Kidney capillary endothelial cell (primary cell): ENCODE measurements at regions not wholly inside any gene's neighbourhood (a gene's known extent, or its start where the extent isn't known, plus 50 kb on each side); places are given as distances from the start of the nearest gene placed in this dataset.
"Not testable (repeated sequence)": the region's sequence is repeated elsewhere in the genome, so short reads cannot be mapped to it uniquely, and the experiment has no call there.

ENCODE experiments used
- DNase-seq: peaks from one replicate; pipeline ENCODE4 v3.0.0-alpha.2; 2018; ENCODE audit warnings: low spot score

DNA sequence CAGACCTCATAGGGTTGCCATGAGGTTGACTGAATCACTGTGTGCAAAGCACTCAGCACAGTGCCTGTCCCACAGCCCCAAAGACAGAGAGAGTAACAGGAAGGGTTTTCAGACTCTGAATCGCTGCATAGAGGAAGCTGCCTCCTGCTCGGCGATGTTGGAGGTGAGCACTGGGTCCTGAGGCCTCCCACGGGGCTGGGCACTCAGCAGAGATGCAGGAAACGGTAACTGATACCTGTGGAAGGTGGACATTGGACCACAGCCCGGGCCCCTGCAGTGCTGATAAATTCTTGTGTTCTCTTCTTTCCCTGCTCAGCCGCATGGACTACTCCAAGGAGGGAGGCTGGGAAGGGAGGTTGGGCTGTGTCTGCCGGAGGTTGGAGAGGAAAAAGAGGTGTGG, 389.7 kb downstream of the PTPRU start:
- DNase-seq: no peak

DNA sequence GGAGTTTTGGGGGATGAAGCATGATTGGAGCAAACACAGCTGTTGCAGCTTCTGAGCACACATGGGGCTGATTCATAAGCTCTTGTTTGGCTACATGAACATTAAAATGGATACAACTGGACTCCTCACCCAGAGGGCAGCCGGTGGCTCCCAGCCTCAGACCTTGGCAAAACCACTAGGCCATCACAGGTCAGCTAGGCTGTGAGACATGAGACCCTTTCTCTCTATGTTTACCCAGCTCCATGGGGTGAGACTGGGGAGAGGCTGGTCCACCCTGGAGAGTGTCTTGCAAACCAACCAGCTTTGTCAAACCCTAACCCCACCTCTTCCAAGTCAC, 388.7 kb downstream of the PTPRU start:
- no peak for DNase-seq

DNA sequence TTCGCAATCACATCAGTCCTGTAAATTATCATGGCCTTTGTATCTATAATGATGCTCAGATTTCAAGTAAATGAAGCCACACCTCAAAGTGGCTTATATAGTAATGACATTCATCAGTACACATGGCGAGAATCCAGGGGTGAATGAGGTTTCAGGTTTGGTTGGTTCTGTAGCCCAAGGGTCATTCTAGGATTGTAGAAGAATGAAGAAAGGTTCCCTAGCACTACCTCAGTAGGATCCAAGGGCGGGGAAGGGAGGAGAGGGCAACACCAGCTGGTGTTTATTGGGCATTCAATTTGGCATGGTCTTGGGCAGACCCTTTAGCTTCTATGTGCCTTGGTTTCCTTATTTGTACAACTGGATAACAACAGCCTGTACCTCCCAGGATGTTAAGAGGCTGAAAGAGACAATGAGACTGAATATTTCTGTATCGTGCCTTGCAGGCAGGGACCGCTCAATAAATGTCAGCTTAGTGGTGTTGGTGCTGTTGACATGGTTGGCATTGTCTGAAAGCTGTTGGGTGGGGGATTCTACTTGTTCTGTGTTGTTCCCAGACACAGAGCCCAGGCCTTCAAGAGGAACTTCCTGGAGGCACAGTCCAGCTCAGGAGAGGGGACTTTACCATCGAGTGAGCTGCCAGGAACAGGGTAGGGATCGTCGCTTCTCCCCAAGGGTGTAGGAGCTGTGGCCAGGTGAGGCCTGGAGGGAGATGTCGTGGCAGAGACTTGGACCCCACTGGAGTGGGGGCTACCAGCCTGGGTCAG, 388.2 kb downstream of the PTPRU start:
- DNase-seq: no peak

DNA sequence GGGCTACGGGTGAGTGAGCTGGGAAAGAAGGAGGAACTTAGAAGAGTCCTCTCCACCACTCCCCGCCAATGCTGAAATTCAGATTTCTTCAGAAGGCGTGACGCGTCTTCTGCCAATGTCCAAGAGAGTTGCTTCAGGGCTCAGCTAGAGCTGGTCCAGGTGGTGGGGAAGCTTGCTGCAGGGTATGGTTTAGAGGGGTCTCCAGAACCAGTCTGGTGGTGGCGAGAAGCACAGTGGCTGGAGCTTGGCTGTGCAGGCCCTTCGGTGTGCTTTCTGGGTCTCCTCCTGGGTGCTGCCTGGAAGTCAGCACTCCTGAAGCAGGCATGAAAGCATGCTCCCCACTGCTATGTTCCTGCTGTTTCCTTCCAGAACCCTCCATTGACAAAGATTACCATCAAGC, 387.2 kb downstream of the PTPRU start:
- DNase-seq: no peak

DNA sequence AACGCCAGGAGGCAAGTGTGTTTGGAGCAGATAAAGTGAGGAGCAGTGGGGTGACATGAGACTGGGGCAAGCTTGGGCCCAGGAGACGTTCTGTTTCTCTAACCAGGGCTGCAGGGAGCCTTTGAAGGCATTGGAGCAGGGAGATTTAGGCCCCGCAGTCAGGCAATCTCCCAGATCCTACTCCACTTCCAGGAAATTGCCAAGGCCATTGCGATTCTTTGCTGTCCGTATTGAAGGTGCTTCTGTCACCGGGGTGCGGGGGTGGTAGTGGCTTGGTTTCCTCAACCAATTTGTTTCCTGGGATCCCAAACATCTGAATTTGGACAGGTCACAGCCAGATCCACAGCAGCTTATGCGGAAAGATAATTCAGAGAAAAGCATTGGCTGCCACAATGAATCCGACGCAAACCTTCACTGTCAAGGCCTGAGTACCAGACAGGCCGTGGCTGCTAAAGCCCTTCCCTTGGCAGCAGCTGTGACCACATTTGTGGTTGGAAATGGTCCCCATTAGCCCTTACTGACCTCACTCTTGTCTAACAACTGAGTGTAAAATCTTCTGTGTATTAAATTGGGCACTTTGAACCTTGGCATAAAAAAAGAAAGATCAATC, 385.6 kb downstream of the PTPRU start:
- no peak for DNase-seq

DNA sequence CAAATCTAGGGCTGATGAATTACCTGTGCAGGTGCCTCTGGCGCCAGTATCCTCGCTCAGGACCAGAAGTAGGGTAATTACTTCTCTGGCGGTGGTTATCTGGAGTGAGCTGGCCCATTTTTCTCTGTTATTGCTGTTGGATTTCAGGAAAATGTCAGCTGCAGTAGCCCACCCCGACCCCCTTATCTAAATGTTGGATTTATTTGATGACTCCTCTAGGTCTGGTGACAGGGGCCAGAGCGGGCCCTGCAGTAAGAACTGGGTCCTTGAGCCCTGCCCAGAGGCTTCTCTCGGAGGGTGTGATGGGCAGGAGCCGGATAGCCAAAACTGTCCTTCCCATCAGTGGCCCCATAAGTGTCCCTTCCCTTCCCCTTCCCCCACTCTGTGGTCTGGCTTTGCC, 384.3 kb downstream of the PTPRU start:
- no peak for DNase-seq

DNA sequence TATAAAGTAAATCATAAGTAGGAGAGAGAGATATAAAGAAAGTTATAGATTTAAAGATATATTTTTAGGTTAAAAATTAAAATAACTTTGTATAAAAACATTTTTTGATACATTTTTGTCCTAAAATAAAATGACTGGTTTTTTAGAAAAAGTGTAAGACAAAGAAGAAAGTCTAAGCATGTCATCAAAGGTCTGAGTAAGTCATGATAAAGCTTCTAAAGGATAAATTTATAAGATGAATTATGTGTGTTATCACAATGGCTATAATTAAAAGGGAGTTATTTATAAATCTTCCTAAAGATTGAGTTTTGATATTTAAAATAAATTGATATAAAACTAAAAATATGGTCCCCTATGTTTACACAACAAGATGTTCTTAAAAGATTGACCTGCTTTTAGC, 370.9 kb downstream of the PTPRU start:
- DNase-seq: no peak

DNA sequence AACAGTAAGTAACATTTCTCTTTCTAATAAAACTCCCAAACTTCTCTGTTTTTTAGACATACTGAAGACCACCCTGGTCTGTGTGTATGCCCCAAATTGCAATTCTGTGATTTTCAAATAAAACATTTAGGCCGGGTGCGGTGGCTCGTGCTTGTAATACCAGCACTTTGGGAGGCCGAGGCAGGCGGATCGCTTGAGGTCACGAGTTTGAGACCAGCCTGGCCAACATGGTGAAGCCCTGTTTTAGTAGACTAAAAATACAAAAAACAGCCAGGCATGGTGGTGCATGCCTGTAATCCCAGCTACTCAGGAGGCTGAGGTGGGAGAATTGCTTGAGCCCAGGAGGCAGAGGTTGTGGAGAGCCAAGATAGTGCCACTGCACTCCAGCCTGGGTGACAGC, 368.5 kb downstream of the PTPRU start:
- DNase-seq: not testable (repeated sequence)

DNA sequence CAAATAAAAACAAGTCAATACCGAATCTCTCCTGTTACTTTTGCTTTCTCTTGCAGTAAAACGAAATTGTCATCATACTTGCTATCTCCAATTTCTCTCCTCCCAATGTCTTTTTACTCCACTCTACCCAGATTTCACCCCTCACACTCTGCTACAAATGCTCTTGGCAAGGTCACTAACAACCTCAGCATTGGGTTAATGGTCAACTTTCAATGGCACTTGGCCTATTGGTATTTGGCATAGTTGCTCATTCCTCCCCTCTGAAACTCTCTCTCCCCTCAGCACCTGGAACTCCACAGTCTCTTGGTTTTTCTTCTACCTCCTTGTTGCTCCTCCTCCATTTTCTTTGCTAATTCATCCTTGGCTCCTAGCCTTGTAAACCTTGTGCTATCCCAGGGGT, 367.3 kb downstream of the PTPRU start:
- no peak for DNase-seq

DNA sequence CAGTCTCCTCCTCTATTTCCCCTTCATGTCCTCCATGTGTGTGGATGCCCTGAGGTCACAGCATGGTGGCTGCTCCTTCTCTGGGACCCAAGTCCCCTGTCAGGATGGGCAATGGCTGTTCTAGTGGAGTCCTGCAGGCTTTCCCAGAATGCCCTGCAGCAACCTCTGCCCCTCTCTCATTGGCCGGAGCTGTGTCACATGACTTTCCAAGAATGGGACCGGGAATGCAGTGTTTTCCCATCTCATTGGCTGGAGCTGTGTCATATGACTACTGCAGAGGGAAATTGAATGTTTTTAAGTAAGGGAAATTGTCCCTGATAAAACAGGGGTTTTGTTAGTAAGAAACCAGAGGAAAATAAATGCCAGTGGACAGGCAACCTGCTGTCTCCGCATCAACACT, 365.9 kb downstream of the PTPRU start:
- no peak for DNase-seq

DNA sequence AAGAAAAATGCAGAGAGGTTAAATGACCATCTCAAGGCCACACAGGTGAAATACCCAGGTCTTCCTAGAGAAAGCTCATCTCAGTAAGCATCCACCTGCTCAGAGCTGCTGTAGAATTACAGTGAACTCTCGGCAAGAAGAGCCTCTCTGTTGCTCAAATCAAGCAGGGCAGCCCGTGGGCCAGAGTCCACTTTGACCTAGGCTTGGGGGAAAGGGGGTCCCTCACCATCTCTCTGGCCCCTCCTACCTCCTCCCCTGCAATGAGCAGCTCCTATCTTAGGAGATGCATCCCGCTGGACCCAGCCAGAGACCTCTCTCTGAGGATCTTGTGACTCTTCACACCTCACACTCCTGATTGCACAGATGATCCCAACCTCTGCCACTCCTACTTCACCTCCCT, 364.7 kb downstream of the PTPRU start:
- DNase-seq: no peak

DNA sequence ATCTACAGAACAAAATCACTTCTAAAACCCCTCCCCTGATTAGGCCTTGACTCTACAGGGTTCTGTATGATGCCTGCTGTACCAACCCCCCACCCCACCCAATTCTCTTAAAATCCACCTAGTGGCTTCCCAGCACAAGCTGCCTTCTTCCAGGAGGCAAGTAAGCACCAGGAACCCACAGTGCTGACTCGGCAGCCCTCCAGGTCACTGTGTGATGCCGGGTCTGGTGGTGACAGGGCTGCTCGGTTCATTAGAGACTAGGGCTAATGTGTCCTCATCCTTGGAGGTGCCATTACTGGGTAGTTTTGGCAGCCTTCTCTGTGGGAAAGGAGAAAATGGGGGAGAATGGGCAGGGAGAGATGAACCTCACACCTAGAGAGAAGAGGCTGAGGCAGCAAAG, 363.5 kb downstream of the PTPRU start:
- no peak for DNase-seq

DNA sequence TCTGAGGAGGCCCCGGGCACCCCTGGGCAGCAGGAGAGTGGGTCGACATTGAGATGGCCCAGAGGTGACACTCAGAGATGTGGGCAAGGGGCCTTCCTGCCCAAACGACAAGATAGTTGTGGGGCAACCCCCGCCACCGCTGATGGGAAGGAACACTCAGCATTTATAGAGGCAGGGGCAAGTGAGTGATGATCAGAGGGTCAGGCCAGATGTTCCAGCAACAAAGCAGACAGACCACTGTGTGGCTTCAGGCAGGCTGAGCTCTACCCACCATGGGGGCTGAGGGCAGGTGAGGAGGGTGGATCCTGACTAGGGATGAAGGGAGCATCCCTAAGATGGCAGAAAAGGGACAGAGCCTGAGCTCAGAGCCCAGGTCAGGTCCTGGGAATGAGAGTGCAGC, 362.7 kb downstream of the PTPRU start:
- DNase-seq: no peak

DNA sequence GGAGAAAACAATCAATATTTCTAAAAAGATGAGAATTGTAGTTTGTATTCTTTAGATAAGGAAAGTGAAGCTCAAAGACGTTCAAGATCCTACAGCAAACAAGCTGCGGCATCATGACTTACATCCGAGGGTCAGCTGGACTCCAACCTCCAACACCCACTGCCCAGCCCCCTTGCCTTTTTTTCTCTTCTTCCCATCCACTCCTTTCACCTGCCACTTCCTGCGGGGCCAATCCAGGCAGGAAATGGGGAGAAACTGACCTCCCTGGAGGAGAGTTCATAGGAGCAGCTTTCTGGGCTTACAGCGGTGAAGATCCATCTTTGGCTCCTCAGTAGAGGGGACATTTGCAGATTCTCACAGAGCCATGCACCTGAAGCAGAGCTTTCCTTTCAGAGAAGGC, 361.5 kb downstream of the PTPRU start:
- DNase-seq: no peak

DNA sequence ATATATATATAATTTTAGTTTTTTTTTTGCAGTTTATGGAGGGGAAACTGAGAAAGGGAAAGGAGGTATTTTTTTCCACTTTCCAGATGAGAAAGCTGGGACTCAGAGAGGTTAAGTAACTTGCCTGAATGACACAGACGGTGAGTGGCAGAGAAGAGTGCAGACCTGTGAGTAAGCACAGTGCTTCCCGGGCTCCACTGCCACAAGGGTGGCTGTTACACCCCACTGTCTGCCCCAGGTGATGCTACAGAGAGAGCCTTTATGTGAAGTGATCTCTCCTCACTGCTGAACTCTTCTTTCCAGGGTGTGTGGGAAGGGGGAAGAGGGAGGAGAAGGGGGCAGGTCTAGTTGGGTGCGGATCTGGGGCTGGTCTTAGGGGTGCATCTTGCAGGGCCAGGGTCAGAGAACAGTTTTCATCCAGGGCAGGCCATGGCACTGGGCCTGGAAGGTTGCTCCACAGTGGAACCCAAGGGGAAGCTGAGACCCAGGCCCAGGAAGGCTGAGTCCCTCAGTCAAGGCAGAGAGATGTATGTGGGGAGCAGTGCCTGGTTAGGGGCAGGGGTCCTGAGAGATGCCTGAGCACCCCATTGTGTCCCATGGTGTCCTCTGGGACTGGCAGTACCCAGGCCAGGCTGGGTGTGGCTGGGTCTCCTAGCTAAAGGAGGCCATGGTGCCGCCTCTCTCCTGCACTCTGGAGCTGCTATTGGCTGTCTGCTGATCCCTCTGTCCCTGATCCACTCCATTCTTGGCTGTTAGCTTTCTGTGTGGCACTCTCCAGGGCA, 357.5 kb downstream of the PTPRU start:
- DNase-seq: no peak

DNA sequence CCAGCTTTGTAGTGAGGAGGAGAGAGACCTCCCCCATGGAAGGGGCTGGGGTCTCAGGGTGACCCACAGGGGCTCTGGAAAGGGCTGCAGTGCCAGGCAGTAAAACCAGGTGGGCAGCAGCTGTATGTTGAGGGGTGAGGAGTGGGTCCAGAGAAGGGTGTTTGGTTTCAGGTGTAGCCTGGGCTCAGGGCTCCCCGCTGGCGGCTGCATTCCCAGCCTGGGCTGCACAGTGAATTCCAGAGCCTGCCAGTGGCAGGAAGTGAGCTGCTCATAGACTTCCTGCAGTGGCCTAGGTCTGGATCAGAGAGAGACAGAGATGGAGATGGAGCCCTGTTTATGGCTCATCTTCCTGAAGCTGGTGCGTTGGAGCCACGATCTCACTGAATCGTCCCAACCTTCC, 356.4 kb downstream of the PTPRU start:
- peak; percentile 86 for DNase-seq

DNA sequence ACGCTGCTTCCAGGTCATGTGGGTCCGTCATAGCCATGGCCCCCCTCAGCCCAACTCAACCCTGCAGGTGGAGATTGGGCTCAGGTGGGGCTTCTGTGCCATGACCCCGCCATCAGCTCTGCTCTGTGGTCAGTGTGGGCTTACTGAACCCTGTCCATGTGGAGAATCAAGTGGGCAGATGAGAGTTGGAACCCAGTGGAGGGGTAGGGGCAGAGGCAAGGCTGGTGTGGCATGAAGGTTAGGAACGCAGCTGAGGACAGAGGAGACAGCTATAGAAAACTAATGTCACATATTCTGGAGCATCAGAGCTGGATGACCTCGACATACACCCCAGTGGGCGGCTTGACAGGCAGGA, 355.9 kb downstream of the PTPRU start:
- DNase-seq: no peak

DNA sequence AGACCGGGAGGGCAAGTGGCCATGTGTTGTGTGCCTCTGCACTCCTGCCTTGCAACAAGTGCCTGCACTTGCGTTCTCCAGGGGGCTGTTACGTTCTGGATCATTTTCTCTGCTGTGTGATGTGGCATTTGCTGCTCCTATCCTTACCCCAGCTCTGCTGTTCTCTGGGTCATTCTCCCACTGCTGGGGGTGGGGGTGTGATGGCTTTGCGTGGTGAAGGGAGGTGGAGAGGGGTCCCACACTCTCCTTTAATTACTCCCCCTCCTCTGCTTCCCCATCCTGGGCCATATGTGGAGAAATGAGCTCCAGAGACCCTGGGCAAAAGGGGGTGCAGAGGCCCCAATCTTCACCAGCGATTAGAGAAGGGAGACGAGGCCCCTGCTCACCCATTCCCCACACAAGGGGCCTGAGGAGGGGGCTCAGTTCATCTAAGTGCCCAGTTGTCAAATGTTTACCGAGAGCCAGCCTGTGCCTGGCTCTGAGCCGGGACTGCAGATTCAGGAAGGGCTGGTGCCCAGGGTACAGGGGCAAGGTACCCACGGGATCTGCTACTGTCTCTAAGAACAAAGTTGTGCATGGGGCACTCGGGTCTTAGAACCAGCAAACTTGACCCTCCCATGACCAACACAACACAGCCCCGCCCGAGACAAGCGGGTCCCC, 355.4 kb downstream of the PTPRU start:
- DNase-seq: no peak

DNA sequence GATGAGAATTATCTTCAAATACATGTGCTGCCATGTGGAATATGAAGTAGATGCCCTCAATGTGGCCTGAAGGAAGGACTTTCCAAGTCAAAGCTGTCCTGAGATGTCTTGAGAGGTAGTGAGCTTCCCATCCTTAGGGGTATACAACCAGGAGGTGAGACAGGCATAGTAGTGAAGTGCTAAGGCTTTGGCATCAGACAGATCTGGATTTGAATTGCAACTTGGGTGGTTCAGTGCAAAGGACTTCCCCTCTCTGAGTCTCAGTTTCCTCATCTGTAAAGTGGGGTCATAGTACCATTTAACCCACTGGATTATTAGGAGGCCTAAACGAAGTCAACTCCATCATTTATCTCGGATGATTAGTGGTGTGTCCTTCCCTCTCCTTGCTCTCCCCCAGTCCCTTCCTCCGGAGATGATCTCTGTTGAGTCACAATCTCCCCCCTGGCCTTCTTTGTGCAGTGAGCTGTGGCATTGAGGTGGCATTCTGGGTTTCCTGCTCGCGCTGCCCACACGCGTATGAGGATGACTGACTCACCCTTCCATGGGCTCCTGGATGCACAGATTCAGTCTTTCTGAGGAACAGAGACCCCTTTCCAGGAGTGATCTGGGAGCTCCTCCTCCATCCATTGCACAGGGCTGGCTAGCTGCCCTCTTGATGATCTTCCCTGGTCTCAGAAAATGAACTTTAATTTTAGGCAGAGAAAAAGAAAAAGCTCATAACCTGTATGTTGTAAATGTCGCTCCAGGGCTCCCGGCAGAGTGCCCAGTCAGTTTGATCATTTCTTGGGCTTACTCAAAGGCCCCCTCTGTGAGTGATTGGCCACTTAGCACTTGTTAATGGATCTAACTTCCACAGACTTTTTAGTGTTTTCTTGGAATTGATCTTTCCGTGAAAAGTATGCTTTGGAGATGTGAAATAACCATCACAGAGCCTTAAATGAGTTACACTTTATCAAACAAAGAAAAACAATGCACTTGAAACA, 354.6 kb downstream of the PTPRU start:
- DNase-seq: peak; percentile 85

DNA sequence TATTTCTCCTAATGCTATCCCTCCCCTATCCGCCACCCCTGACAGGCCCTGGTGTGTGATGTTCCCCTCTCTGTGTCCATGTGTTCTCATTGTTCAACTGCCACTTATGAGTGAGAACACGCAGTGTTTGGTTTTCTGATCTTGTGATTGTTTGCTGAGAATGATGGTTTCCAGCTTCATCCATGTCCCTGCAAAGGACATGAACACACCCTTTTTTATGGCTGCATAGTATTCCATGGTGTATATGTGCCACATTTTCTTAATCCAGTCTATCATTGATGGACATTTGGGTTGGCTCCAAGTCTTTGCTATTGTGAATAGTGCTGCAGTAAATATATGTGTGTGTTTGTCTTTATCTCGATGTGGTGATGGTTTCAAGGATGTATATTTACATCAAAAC, 353.4 kb downstream of the PTPRU start:
- not testable (repeated sequence) for DNase-seq

DNA sequence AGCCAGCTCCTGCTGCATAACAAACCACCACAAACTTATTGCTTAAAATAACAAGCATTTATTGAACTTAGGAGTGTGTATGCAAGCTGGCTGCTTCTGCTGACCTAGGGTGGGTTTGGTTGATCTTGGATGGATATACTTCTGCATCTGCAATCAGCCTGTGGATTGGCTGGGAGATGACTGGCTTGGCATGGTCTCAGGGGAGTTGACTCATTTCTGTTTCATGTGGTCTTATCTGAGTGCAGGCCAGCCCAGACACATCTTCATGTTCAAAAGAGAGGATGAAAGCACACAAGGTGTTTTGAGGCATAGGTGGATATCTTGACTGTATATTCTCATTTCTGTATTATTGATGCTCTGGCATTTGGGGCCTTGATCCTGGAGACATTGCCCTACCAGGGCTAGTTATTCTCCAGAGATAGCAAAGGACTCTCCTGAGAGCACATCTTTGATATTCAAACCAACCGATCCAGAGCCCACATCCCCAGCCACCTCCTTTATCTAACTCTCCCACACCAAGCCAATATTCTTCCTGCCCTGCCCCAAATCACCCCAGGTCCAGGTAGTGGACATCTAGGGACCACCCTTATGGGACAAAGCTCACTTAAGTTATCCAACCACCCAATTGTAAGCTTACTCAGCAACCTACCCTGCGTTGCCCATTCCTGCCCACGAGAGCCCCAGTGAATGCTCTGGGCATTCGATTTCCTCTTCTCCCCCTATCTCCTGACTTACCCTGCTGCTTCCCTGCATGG, 350.8 kb downstream of the PTPRU start:
- no peak for DNase-seq
